Subcutaneous abdominal adipose tissue (tissue), 5 donors: ENCODE measurements at regions not wholly inside any gene's neighbourhood (a gene's known extent, or its start where the extent isn't known, plus 50 kb on each side); places are given as distances from the start of the nearest gene placed in this dataset.

Experiments used
- H3K27ac ChIP-seq: one replicate; pipeline ENCODE4 v1.7.0; 2013; ENCODE audit warnings: low read depth, mild to moderate bottlenecking, inconsistent platforms, low read length, moderate library complexity
- H3K27me3 ChIP-seq, 5 donors: one replicate each; pipeline ENCODE4 v1.7.0; 2013; ENCODE audit warnings: low read length in 5 of 5, inconsistent platforms in 1 of 5; ENCODE audit not compliant: control insufficient read depth in 5 of 5, insufficient read depth in 4 of 5
- H3K36me3 ChIP-seq, 5 donors: one replicate each; pipeline ENCODE4 v1.7.0; 2013; ENCODE audit warnings: low read length in 5 of 5; ENCODE audit not compliant: control insufficient read depth in 5 of 5, insufficient read depth in 5 of 5
- H3K4me1 ChIP-seq, 5 donors: one replicate each; pipeline ENCODE4 v1.7.0; 2013; ENCODE audit warnings: low read length in 5 of 5, mild to moderate bottlenecking in 3 of 5, moderate library complexity in 1 of 5; ENCODE audit not compliant: control insufficient read depth in 5 of 5, insufficient read depth in 5 of 5
- H3K4me3 ChIP-seq, 5 donors: one replicate each; pipeline ENCODE4 v1.7.0; 2013; ENCODE audit warnings: low read length in 5 of 5, low read depth in 1 of 5
- H3K9ac ChIP-seq, 5 donors: one replicate each; pipeline ENCODE4 v1.7.0; 2013; ENCODE audit warnings: low read length in 5 of 5, mild to moderate bottlenecking in 4 of 5, moderate library complexity in 3 of 5
- H3K9me3 ChIP-seq, 5 donors: one replicate each; pipeline ENCODE4 v1.7.0; 2013; ENCODE audit warnings: low read length in 5 of 5; ENCODE audit not compliant: control insufficient read depth in 5 of 5
- donor health status: healthy.
- donor health status: healthy.
- donor health status: healthy.
- donor health status: healthy.
- donor health status: healthy.

DNA sequence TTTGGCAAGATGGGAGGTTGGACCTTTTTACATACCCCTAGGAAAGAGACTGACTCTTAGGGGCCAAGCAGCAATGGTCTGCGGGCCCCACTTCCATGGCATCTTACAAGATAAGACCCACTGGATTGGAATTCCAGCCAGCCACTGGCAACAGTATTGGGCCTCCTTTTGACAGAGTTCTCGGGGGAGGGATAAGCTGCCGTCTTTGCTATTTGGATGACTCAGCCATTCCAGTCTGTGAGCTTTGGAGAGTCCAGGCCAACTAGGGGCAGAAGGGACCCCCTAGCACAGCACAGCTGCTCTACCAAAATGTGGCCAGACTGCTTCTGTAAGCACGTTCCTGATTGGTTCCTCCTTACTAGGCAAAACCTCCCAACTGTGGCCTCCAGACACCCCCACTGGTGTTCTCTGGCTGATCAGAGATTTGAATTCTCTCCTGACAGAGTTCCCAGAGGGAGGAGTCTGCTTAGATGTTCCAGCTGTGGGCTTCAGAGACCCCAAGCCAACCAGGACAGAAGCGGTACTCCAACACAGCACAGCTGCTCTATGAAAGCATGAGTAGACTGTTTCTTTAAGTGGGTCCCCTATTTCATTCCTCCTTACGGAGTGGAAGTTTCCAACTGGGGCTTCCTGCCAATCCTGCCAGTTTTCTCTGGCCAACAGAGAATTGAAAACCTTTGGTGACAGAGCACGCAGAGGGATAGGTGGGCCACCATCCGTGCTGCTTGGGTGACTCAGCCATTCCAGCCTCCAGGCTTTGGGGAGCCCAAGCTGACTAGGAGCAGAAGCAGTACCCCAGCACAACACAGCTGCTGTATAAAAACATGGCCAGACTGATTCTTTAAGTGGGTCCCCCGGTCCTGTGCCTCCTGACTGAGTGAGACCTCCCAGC, 672.1 kb upstream of the RIOK2 start:
- peak overlapping the region in 4 of 5 donors; percentile 17 to 50 (median 26) for H3K4me3 ChIP-seq
- no peak overlapping the region for H3K9ac ChIP-seq
- no peaks in the 10 kb centered on the region for H3K36me3 ChIP-seq
- peaks cover 2 to 14% (median 12%) of the 10 kb centered on the region in 5 donors for H3K4me1 ChIP-seq
- no peaks in the 10 kb centered on the region for H3K27me3 ChIP-seq
- H3K9me3 ChIP-seq: peaks cover 0 to 14% (median 6%) of the 10 kb centered on the region in 5 donors
- H3K27ac ChIP-seq: no peak overlapping the region

DNA sequence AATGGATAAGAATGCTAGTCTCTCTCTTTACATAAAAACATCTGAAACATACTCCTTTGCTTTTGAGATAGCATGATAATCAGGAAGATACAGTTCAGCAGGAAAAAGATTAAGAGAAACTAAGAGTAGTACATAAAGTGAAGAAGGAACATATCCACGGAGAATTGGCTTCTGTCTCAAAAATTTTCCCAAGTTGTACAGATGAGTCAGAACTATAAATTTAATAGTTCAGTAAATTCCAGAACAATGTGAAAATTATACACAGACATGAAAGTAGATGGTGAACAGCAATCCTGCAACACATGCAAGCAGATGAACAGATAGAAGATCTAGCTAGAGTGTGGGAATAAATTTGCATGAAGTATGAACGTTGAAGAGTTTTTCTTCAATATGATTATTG, 691.4 kb upstream of the RIOK2 start:
- no peaks in the 10 kb centered on the region for H3K36me3 ChIP-seq
- H3K4me1 ChIP-seq: peaks cover 0 to 10% (median 2%) of the 10 kb centered on the region in 5 donors
- no peak overlapping the region for H3K4me3 ChIP-seq
- no peaks in the 10 kb centered on the region for H3K9me3 ChIP-seq
- H3K27ac ChIP-seq: no peak overlapping the region
- no peak overlapping the region for H3K9ac ChIP-seq
- H3K27me3 ChIP-seq: no peaks in the 10 kb centered on the region

DNA sequence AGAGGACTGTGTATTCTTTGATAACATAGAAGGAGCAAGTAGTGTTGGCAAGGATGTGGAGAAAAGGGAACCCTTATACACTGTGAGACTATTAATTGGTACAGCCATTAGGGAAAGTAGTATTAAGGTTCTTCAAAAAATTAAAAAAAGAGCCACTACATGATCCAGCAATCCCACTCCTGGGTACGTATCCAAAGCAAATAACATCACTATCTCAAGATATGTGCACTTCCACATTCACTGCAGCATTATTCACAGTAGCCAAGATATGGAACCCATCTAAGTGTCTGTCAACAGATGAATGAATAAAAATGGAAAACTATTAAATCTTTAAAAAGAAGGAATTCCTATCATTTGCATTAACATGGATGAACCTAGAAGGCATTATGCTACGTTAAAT, 693.2 kb upstream of the RIOK2 start:
- Histone ChIP-seq H3K4me3 (no peak overlapping the region), H3K9ac (no peak overlapping the region), H3K9me3 (no peaks in the 10 kb centered on the region), H3K4me1 (peaks cover 0 to 10% (median 2%) of the 10 kb centered on the region in 5 donors), H3K27me3 (no peaks in the 10 kb centered on the region), H3K36me3 (no peaks in the 10 kb centered on the region), H3K27ac (no peak overlapping the region)

DNA sequence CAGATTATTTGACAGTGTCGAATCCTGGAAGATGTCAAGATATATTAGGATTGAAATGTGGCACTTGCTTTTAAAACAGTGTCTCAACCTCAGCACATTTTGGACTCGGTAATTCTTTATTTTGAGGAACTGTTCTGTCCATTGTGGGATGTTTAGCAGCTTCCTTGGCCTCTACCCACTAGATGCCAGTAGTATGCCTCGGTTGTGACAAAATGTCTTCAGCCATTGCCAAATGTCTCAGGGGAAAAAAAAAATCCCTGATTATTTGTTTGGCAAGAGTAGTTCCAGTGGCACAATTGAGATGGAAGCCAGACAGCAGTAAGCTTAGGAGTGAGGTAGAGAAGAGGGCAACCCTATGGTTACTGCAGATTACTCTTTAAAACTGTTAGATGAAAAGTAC, 694.5 kb upstream of the RIOK2 start:
- Histone ChIP-seq H3K36me3 (no peaks in the 10 kb centered on the region), H3K9ac (no peak overlapping the region), H3K27ac (no peak overlapping the region), H3K27me3 (no peaks in the 10 kb centered on the region), H3K4me1 (peaks cover 0 to 10% (median 2%) of the 10 kb centered on the region in 5 donors), H3K4me3 (no peak overlapping the region), H3K9me3 (no peaks in the 10 kb centered on the region)

DNA sequence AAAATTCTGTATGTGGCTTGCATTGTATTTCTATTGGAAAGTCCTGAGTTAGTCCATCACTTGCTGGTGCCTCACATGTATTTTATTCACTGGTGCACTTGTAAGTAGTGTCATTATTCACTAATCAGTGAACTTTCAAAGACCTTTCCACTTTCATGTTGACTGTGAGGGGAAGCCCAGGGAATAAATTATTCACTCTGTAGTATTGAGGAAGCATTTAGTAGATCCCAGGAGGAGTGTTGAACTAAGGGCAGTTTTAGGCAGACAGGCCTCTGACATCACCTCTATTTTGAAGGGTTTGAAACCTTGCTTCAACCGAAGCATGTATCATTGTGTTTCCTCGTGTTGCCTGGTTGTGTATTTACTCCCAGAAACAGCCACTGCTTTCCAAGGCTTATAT, 705.4 kb upstream of the RIOK2 start:
- Histone ChIP-seq H3K4me3 (no peak overlapping the region), H3K9ac (no peak overlapping the region), H3K9me3 (peaks cover 0 to 5% (median 0%) of the 10 kb centered on the region in 5 donors), H3K4me1 (no peaks in the 10 kb centered on the region), H3K27me3 (no peaks in the 10 kb centered on the region), H3K36me3 (no peaks in the 10 kb centered on the region), H3K27ac (no peak overlapping the region)

DNA sequence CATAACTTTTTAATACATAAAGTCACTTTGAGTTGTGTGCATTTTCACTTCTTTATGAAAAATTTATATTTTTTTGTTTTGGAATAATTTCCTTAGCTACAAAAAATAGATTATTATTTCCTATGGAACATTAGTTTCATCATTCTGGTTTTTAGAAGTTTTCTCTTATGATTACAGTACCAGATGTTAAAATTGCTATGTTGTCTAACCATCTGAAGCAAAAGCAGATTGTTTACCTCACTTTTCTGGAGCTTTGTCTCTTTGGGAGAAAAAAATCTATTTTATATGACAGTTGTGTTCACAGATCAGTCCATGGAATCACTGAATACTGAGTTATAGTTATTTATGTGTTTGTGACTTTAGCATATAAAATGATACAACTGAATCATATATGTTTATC, 708.9 kb upstream of the RIOK2 start:
- Histone ChIP-seq H3K27ac (no peak overlapping the region), H3K36me3 (no peaks in the 10 kb centered on the region), H3K9ac (no peak overlapping the region), H3K27me3 (no peaks in the 10 kb centered on the region), H3K4me1 (no peaks in the 10 kb centered on the region), H3K9me3 (no peaks in the 10 kb centered on the region), H3K4me3 (no peak overlapping the region)

DNA sequence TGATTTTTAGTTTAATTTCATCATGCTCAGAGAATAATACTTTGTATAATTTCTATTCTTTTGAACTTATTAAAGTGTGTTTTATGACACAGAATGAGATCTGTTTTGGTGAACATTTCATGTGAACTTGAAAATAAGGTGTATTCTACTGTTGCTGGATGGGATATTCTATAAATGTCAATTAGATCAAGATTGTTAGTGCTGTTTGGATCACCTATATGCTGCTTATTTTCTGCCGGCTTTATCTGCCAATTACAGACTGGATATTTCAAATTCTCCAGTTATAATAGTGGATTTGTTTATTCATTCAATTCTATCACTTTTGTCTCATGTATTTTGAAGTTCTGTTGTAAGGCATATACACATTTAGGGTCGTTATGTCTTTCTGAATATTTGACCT, 720.7 kb upstream of the RIOK2 start:
- Histone ChIP-seq H3K4me1 (peaks cover 0 to 4% (median 0%) of the 10 kb centered on the region in 5 donors), H3K27me3 (no peaks in the 10 kb centered on the region), H3K9me3 (peaks cover 0 to 20% (median 10%) of the 10 kb centered on the region in 5 donors), H3K27ac (no peak overlapping the region), H3K36me3 (no peaks in the 10 kb centered on the region), H3K9ac (no peak overlapping the region), H3K4me3 (no peak overlapping the region)

DNA sequence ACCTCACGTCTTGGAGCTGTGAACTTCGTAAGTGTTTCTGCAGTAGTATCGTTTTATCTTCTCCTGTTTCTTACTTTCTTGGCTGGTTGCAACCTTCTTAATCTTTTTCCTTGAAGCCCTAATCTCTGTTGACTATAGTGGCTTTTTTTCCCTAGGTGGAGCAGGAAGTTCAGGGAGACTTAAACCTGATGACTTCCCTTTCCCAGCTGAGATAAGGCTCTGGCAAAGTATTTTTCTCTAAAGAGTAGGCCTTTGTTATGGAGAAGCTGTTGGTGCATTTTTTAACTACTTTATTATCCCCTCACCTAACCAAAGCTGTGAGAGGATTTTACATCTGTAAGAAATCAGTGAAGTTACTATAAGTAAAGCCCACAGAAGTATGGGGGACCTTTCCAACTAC, 723.1 kb upstream of the RIOK2 start:
- Histone ChIP-seq H3K27ac (no peak overlapping the region), H3K9ac (no peak overlapping the region), H3K4me3 (no peak overlapping the region), H3K9me3 (peaks cover 0 to 20% (median 10%) of the 10 kb centered on the region in 5 donors), H3K4me1 (peaks cover 0 to 4% (median 0%) of the 10 kb centered on the region in 5 donors), H3K27me3 (no peaks in the 10 kb centered on the region), H3K36me3 (no peaks in the 10 kb centered on the region)

DNA sequence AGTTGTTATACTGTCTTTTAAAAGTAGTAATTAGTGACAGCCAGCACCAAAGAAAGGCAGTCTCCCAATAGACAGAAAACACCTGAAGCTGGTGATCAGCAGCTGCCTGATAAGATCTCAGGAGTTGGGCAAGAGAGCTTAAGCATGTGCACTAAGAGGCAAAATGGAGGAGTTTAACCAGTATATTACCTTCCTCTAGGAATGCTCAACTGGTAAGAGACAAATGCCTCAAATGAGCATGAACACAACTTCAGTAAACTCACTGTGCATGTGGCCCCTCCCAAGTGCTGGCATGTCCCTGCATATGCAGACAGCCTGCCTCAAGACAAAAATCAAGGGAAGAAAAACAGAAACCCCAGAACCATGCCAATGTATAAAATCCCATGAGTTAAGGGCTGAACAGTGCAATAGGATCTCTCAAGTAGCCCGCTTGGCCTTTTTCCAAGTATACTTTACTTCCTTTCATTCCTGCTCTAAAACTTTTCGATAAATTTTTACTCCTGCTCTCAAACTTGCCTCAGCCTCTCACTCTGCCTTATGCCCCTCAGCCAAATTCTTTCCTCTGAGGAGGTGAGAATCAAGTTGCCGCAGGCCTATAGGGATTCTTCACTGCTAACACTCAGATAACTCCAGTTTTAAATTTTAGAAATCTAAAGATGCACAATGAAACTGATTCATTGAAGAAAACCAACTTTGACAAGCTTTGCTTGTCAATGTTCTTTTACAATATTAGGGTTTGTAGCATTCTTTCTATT, 724.8 kb upstream of the RIOK2 start:
- Histone ChIP-seq H3K9me3 (peaks cover 0 to 13% (median 10%) of the 10 kb centered on the region in 5 donors), H3K4me3 (no peak overlapping the region), H3K4me1 (peaks cover 0 to 4% (median 0%) of the 10 kb centered on the region in 5 donors), H3K27ac (no peak overlapping the region), H3K36me3 (no peaks in the 10 kb centered on the region), H3K27me3 (no peaks in the 10 kb centered on the region), H3K9ac (no peak overlapping the region)

DNA sequence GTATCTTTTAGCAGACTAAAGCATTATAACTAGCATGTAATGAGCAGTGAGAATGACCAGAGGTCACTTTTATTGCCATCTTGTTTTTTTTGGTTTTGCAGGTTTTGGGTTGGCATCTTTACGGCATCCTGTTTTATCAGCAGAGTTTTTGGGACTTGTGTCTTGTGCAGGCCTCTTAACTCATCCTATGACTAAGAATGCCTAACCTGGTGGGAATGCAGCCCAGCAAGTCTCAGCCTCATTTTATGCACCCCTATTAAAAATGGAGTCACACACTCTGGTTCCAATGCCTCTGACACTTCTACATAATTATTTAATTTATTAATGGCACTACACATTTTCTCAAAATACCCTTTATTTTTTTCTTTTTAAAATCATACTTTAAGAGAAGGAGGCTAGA, 726.5 kb upstream of the RIOK2 start:
- Histone ChIP-seq H3K4me1 (peaks cover 0 to 4% (median 0%) of the 10 kb centered on the region in 5 donors), H3K36me3 (no peaks in the 10 kb centered on the region), H3K9me3 (peaks cover 0 to 5% (median under 1%) of the 10 kb centered on the region in 5 donors), H3K27me3 (no peaks in the 10 kb centered on the region), H3K4me3 (no peak overlapping the region), H3K27ac (no peak overlapping the region), H3K9ac (no peak overlapping the region)
